GM21619 (cell line): ENCODE measurements at regions not wholly inside any gene's neighbourhood (a gene's known extent, or its start where the extent isn't known, plus 50 kb on each side); places are given as distances from the start of the nearest gene placed in this dataset.

Experiments used
- ATAC-seq: cut with Tn5 transposase; IDR thresholded peaks from one replicate; pipeline ENCODE4 v1.9.1; 2021; ENCODE audit not compliant: unreplicated experiment

GRCh38 chr3:41024031-41024836 is 175.1 kb upstream of the CTNNB1 start:
- ATAC-seq = no peak

- no peak for ATAC-seq
Measured at GRCh38 chr3:41026394-41027177, 172.7 kb upstream of the CTNNB1 start.

- ATAC-seq = no peak
Measured at GRCh38 chr3:41029356-41029755, 169.9 kb upstream of the CTNNB1 start.

GRCh38 chr3:41030220-41030619 is 169.1 kb upstream of the CTNNB1 start:
- no peak for ATAC-seq

GRCh38 chr3:41031401-41031800 is 167.9 kb upstream of the CTNNB1 start:
- no peak for ATAC-seq

GRCh38 chr3:41033956-41034519 is 165.3 kb upstream of the CTNNB1 start:
- no peak for ATAC-seq

GRCh38 chr3:41035456-41036022 is 163.8 kb upstream of the CTNNB1 start:
- no peak for ATAC-seq

- no peak for ATAC-seq
Measured at GRCh38 chr3:41037651-41038334, 161.5 kb upstream of the CTNNB1 start.

GRCh38 chr3:41040256-41040655 is 159.0 kb upstream of the CTNNB1 start:
- no peak for ATAC-seq

GRCh38 chr3:41041462-41041861 is 157.8 kb upstream of the CTNNB1 start:
- ATAC-seq = no peak

GRCh38 chr3:41041899-41042298 is 157.4 kb upstream of the CTNNB1 start:
- ATAC-seq = no peak

- no peak for ATAC-seq
Measured at GRCh38 chr3:41044523-41044922, 154.8 kb upstream of the CTNNB1 start.

GRCh38 chr3:41045491-41045890 is 153.8 kb upstream of the CTNNB1 start:
- ATAC-seq = no peak

GRCh38 chr3:41050144-41050543 is 149.2 kb upstream of the CTNNB1 start:
- no peak for ATAC-seq

GRCh38 chr3:41053220-41053619 is 146.1 kb upstream of the CTNNB1 start:
- ATAC-seq = no peak

- no peak for ATAC-seq
Measured at GRCh38 chr3:41060106-41060505, 139.2 kb upstream of the CTNNB1 start.

GRCh38 chr3:41064070-41064469 is 135.2 kb upstream of the CTNNB1 start:
- no peak for ATAC-seq

GRCh38 chr3:41064526-41064925 is 134.8 kb upstream of the CTNNB1 start:
- no peak for ATAC-seq

GRCh38 chr3:41065340-41065739 is 134.0 kb upstream of the CTNNB1 start:
- ATAC-seq = no peak

- ATAC-seq = no peak
Measured at GRCh38 chr3:41073190-41073589, 126.1 kb upstream of the CTNNB1 start.

- ATAC-seq = no peak
Measured at GRCh38 chr3:41075975-41076374, 123.3 kb upstream of the CTNNB1 start.
